ENCODE measurements at regions not wholly inside any gene's neighbourhood (a gene's known extent, or its start where the extent isn't known, plus 50 kb on each side); places are given as distances from the start of the nearest gene placed in this dataset.
A peak's percentile ranks its signal among the peaks of the same experiment; 100 is the strongest.

DNA sequence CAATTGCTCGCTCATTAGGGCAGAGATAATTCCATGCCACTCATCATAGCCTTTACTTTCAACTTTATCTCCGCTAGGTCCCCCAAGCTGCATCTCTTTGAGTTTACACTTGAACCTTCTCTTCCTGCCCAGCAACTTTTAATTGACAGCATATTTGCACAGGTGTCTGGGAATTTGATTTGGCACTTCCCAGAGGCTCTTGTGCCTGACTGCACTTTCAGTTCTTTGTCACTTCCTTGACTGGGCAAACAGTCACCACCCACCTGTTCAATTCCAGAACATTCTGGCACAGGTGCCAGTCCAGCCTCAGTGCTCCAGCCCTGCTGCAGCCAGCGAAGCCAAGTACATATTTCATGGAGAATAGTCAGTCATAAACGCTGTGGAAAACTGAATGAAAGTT is 110.1 kb upstream of the LRIG3 start:
- no peaks in the 10 kb centered on the region for H3K4me1 ChIP-seq (ENCODE audit: control insufficient read depth in 5 of 5, insufficient read depth in 5 of 5, low read length in 5 of 5)
- H3K9ac ChIP-seq (ENCODE audit: low read length in 5 of 5) = no peak overlapping the region
- no peak overlapping the region for H3K27ac ChIP-seq (ENCODE audit: low read depth, low read length)
- H3K9me3 ChIP-seq (ENCODE audit: control insufficient read depth in 5 of 5, low read length in 5 of 5) = no peaks in the 10 kb centered on the region
- no peaks in the 10 kb centered on the region for H3K36me3 ChIP-seq (ENCODE audit: control insufficient read depth in 5 of 5, insufficient read depth in 5 of 5, low read length in 5 of 5)
- H3K27me3 ChIP-seq (ENCODE audit: control insufficient read depth in 5 of 5, insufficient read depth in 4 of 5, low read length in 5 of 5) = no peaks in the 10 kb centered on the region
- H3K4me3 ChIP-seq (ENCODE audit: low read depth in 1 of 5, low read length in 5 of 5) = no peak overlapping the region

DNA sequence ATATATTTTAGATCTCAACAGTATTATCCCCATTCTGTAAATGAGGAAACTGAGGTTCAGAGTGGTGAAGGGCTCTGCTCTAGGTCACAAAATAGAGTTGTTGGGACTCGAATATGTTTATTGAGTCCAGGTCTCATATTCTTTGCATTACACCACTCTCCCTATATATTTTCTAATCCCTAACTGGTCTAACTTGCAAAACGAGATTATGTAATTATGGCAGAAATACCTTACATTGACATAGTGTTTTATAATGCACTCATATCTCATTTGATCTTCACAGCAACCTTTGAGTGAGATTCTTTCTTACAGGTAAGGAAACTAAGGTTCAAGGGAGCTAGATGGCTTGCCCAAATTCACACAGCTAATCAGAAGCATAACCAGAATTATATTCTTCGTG is 106.9 kb upstream of the LRIG3 start:
- no peaks in the 10 kb centered on the region for H3K9me3 ChIP-seq (ENCODE audit: control insufficient read depth in 5 of 5, low read length in 5 of 5)
- H3K4me1 ChIP-seq (ENCODE audit: control insufficient read depth in 5 of 5, insufficient read depth in 5 of 5, low read length in 5 of 5) = no peaks in the 10 kb centered on the region
- no peaks in the 10 kb centered on the region for H3K36me3 ChIP-seq (ENCODE audit: control insufficient read depth in 5 of 5, insufficient read depth in 5 of 5, low read length in 5 of 5)
- H3K27ac ChIP-seq (ENCODE audit: low read depth, low read length) = no peak overlapping the region
- H3K27me3 ChIP-seq (ENCODE audit: control insufficient read depth in 5 of 5, insufficient read depth in 4 of 5, low read length in 5 of 5) = no peaks in the 10 kb centered on the region
- H3K4me3 ChIP-seq (ENCODE audit: low read depth in 1 of 5, low read length in 5 of 5) = no peak overlapping the region
- H3K9ac ChIP-seq (ENCODE audit: low read length in 5 of 5) = no peak overlapping the region

- no peaks in the 10 kb centered on the region for H3K36me3 ChIP-seq (ENCODE audit: control insufficient read depth in 5 of 5, insufficient read depth in 5 of 5, low read length in 5 of 5)
These were observed 103.6 kb upstream of the LRIG3 start for GRCh38 chr12:59023861-59024424.

DNA sequence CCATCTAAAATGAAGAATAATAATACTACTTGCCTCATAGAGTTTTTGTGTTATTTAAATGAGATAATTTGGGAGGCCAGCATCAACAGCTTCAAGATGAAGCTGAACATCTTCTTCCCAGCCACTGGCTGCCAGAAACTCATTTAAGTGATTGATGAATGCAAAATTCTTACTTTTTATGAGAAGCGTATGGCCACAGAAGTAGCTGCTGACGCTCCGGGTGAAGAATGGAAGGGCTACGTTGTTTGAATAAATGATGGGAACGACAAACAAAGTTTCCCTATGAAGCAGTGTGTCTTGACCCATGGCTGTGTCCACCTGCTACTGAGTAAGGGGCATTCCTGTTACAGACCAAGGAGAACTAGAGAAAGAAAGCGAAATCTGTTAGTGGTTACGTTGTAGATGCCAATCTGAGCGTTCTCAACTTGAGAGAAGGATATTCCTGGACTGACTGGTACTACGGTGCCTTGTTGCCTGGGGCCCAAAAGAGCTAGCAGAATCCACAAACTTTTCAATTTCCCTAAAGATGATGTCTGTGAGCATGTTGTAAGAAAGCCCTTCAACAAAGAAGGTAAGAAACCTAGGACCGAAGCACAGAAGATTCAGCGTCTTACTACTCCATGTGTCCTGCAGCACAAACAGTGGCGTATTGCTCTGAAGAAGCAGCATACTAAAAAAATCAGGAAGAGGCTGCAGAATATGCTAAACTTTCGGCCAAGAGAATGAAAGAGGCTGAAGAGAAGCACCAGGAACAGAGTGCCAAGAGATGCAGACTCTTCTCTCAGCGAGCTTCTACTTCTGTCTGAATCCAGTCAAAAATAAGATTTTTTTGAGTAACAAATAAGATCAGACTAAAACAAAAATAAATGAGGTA is 100.0 kb upstream of the LRIG3 start:
- no peak overlapping the region for H3K9ac ChIP-seq (ENCODE audit: low read length in 5 of 5)
- no peaks in the 10 kb centered on the region for H3K4me1 ChIP-seq (ENCODE audit: control insufficient read depth in 5 of 5, insufficient read depth in 5 of 5, low read length in 5 of 5)
- no peaks in the 10 kb centered on the region for H3K36me3 ChIP-seq (ENCODE audit: control insufficient read depth in 5 of 5, insufficient read depth in 5 of 5, low read length in 5 of 5)
- no peak overlapping the region for H3K4me3 ChIP-seq (ENCODE audit: low read depth in 1 of 5, low read length in 5 of 5)
- H3K9me3 ChIP-seq (ENCODE audit: control insufficient read depth in 5 of 5, low read length in 5 of 5) = no peaks in the 10 kb centered on the region
- H3K27ac ChIP-seq (ENCODE audit: low read depth, low read length) = no peak overlapping the region
- H3K27me3 ChIP-seq (ENCODE audit: control insufficient read depth in 5 of 5, insufficient read depth in 4 of 5, low read length in 5 of 5) = no peaks in the 10 kb centered on the region

More at GRCh38 chr12:59023861-59024424, 103.6 kb upstream of the LRIG3 start:
- no peaks in the 10 kb centered on the region for H3K27me3 ChIP-seq (ENCODE audit: control insufficient read depth in 5 of 5, insufficient read depth in 4 of 5, low read length in 5 of 5)
- no peaks in the 10 kb centered on the region for H3K9me3 ChIP-seq (ENCODE audit: control insufficient read depth in 5 of 5, low read length in 5 of 5)
- H3K4me3 ChIP-seq (ENCODE audit: low read depth in 1 of 5, low read length in 5 of 5) = no peak overlapping the region
- no peak overlapping the region for H3K9ac ChIP-seq (ENCODE audit: low read length in 5 of 5)
- H3K4me1 ChIP-seq (ENCODE audit: control insufficient read depth in 5 of 5, insufficient read depth in 5 of 5, low read length in 5 of 5) = no peaks in the 10 kb centered on the region
- no peak overlapping the region for H3K27ac ChIP-seq (ENCODE audit: low read depth, low read length)

DNA sequence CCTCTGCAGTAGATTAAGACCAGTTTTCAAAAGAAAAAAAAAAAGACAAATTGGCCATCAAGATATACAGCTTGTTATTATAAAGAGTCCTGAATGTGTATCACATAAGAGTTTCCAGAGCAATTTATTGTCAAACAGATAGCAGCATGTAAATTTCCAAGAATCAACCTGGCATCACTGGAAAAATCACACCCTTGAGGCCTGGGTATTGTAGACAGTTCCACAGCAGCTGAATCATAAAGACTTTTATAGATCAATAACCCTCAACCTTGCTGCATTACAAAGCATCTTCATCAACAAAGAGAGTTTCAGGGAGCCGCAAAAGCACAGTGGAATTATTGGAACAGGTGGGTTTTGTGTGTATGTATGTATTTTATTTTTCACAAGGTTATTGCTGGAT is 94.6 kb upstream of the LRIG3 start:
- H3K9ac ChIP-seq (ENCODE audit: low read length in 5 of 5) = no peak overlapping the region
- H3K27me3 ChIP-seq (ENCODE audit: control insufficient read depth in 5 of 5, insufficient read depth in 4 of 5, low read length in 5 of 5) = no peaks in the 10 kb centered on the region
- no peaks in the 10 kb centered on the region for H3K4me1 ChIP-seq (ENCODE audit: control insufficient read depth in 5 of 5, insufficient read depth in 5 of 5, low read length in 5 of 5)
- no peaks in the 10 kb centered on the region for H3K36me3 ChIP-seq (ENCODE audit: control insufficient read depth in 5 of 5, insufficient read depth in 5 of 5, low read length in 5 of 5)
- H3K9me3 ChIP-seq (ENCODE audit: control insufficient read depth in 5 of 5, low read length in 5 of 5) = no peaks in the 10 kb centered on the region
- H3K27ac ChIP-seq (ENCODE audit: low read depth, low read length) = no peak overlapping the region
- no peak overlapping the region for H3K4me3 ChIP-seq (ENCODE audit: low read depth in 1 of 5, low read length in 5 of 5)

GRCh38 chr12:59010941-59011340 is 90.6 kb upstream of the LRIG3 start:
- no peaks in the 10 kb centered on the region for H3K36me3 ChIP-seq (ENCODE audit: control insufficient read depth in 5 of 5, insufficient read depth in 5 of 5, low read length in 5 of 5)
- no peaks in the 10 kb centered on the region for H3K9me3 ChIP-seq (ENCODE audit: control insufficient read depth in 5 of 5, low read length in 5 of 5)
- no peak overlapping the region for H3K4me3 ChIP-seq (ENCODE audit: low read depth in 1 of 5, low read length in 5 of 5)
- peaks cover 0 to 8% (median 0%) of the 10 kb centered on the region in 5 donors for H3K4me1 ChIP-seq (ENCODE audit: control insufficient read depth in 5 of 5, insufficient read depth in 5 of 5, low read length in 5 of 5)
- H3K27ac ChIP-seq (ENCODE audit: low read depth, low read length) = no peak overlapping the region
- H3K27me3 ChIP-seq (ENCODE audit: control insufficient read depth in 5 of 5, insufficient read depth in 4 of 5, low read length in 5 of 5) = no peaks in the 10 kb centered on the region
- H3K9ac ChIP-seq (ENCODE audit: low read length in 5 of 5) = no peak overlapping the region

DNA sequence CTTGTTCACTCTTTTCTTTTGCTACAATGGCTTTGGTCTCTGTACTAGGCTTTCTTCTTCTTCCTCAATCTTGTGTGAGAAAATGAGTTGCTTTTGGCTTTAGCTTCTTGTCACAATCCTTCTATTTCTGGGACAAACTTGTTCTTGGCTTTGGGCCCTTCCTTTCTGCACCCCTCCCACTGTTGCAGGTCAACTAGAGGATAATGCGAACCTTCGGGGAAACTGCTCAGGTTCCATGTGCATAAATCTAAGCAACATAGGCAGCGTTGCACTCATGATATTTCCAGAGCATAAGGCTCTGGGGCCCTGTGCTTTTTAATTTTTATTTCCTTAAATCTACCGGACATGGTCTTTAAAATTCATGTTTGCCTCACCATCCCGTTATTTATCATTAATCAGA is 89.8 kb upstream of the LRIG3 start:
- H3K9me3 ChIP-seq (ENCODE audit: control insufficient read depth in 5 of 5, low read length in 5 of 5) = no peaks in the 10 kb centered on the region
- H3K9ac ChIP-seq (ENCODE audit: low read length in 5 of 5) = no peak overlapping the region
- H3K4me1 ChIP-seq (ENCODE audit: control insufficient read depth in 5 of 5, insufficient read depth in 5 of 5, low read length in 5 of 5) = peaks cover 0 to 9% (median 0%) of the 10 kb centered on the region in 5 donors
- H3K27me3 ChIP-seq (ENCODE audit: control insufficient read depth in 5 of 5, insufficient read depth in 4 of 5, low read length in 5 of 5) = no peaks in the 10 kb centered on the region
- no peaks in the 10 kb centered on the region for H3K36me3 ChIP-seq (ENCODE audit: control insufficient read depth in 5 of 5, insufficient read depth in 5 of 5, low read length in 5 of 5)
- no peak overlapping the region for H3K4me3 ChIP-seq (ENCODE audit: low read depth in 1 of 5, low read length in 5 of 5)
- no peak overlapping the region for H3K27ac ChIP-seq (ENCODE audit: low read depth, low read length)

DNA sequence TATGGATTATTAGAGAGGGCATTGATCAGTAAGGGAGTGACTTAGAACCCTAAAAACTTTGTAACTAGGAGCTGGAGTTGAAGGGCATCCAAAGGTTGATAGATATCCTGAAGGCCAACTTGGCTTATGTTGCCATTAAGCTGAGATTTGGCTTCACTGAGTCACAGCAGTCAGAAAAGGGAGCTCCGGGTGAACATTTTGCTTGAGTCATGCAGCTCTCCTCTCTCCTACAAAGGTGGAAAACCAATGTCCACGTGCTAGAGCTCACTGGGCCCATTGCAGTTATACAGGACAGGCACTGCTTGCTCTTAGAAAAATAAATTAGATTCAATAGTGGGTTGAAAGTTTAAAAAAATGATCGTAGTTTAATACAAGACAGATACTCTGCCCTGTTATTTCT is 87.3 kb upstream of the LRIG3 start:
- no peak overlapping the region for H3K4me3 ChIP-seq (ENCODE audit: low read depth in 1 of 5, low read length in 5 of 5)
- no peak overlapping the region for H3K9ac ChIP-seq (ENCODE audit: low read length in 5 of 5)
- H3K27me3 ChIP-seq (ENCODE audit: control insufficient read depth in 5 of 5, insufficient read depth in 4 of 5, low read length in 5 of 5) = no peaks in the 10 kb centered on the region
- no peaks in the 10 kb centered on the region for H3K9me3 ChIP-seq (ENCODE audit: control insufficient read depth in 5 of 5, low read length in 5 of 5)
- no peak overlapping the region for H3K27ac ChIP-seq (ENCODE audit: low read depth, low read length)
- no peaks in the 10 kb centered on the region for H3K36me3 ChIP-seq (ENCODE audit: control insufficient read depth in 5 of 5, insufficient read depth in 5 of 5, low read length in 5 of 5)
- peaks cover 0 to 9% (median 0%) of the 10 kb centered on the region in 5 donors for H3K4me1 ChIP-seq (ENCODE audit: control insufficient read depth in 5 of 5, insufficient read depth in 5 of 5, low read length in 5 of 5)

GRCh38 chr12:59005193-59005955 is 85.1 kb upstream of the LRIG3 start:
- Histone ChIP-seq H3K4me3 (ENCODE audit: low read depth in 1 of 5, low read length in 5 of 5) (no peak overlapping the region), H3K27me3 (ENCODE audit: control insufficient read depth in 5 of 5, insufficient read depth in 4 of 5, low read length in 5 of 5) (no peaks in the 10 kb centered on the region), H3K27ac (ENCODE audit: low read depth, low read length) (no peak overlapping the region), H3K36me3 (ENCODE audit: control insufficient read depth in 5 of 5, insufficient read depth in 5 of 5, low read length in 5 of 5) (no peaks in the 10 kb centered on the region), H3K9me3 (ENCODE audit: control insufficient read depth in 5 of 5, low read length in 5 of 5) (no peaks in the 10 kb centered on the region), H3K4me1 (ENCODE audit: control insufficient read depth in 5 of 5, insufficient read depth in 5 of 5, low read length in 5 of 5) (peaks cover 0 to 9% (median 0%) of the 10 kb centered on the region in 5 donors), H3K9ac (ENCODE audit: low read length in 5 of 5) (peak overlapping the region in 1 of 5 donors; percentile 35)

DNA sequence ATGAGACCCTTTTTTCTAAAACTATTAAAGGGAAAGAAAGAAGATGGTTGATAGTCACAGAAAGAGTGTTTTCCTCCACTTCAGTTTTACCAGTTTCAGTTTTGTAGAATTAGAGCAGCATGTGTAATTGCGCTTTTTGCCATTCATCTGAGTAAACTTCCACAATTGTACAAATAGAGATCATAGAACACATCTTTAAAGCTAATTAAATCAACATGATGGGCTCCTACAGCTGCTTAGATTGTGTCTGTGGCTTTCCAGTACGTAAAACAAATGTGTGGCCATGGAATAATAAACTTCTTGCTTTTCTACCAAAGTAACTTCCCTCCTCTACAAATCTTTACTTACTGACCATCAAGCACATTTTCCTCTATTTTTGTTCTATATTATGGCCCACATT is 84.2 kb upstream of the LRIG3 start:
- Histone ChIP-seq H3K36me3 (ENCODE audit: control insufficient read depth in 5 of 5, insufficient read depth in 5 of 5, low read length in 5 of 5) (no peaks in the 10 kb centered on the region), H3K9me3 (ENCODE audit: control insufficient read depth in 5 of 5, low read length in 5 of 5) (no peaks in the 10 kb centered on the region), H3K9ac (ENCODE audit: low read length in 5 of 5) (no peak overlapping the region), H3K27ac (ENCODE audit: low read depth, low read length) (no peak overlapping the region), H3K27me3 (ENCODE audit: control insufficient read depth in 5 of 5, insufficient read depth in 4 of 5, low read length in 5 of 5) (no peaks in the 10 kb centered on the region), H3K4me1 (ENCODE audit: control insufficient read depth in 5 of 5, insufficient read depth in 5 of 5, low read length in 5 of 5) (peaks cover 0 to 9% (median 0%) of the 10 kb centered on the region in 5 donors), H3K4me3 (ENCODE audit: low read depth in 1 of 5, low read length in 5 of 5) (no peak overlapping the region)

All from subcutaneous abdominal adipose tissue (tissue), 5 donors.